HG03342 (cell line): ENCODE measurements at regions not wholly inside any gene's neighbourhood (a gene's known extent, or its start where the extent isn't known, plus 50 kb on each side); places are given as distances from the start of the nearest gene placed in this dataset.

Experiments
- ATAC-seq: cut with Tn5 transposase; IDR thresholded peaks from one replicate; pipeline ENCODE4 v1.9.1; 2021; ENCODE audit warnings: mild to moderate bottlenecking, moderate library complexity; ENCODE audit not compliant: unreplicated experiment

GRCh38 chr2:234771176-234771575 lies 180.6 kb upstream of the SH3BP4 start:
- ATAC-seq = no peak

DNA sequence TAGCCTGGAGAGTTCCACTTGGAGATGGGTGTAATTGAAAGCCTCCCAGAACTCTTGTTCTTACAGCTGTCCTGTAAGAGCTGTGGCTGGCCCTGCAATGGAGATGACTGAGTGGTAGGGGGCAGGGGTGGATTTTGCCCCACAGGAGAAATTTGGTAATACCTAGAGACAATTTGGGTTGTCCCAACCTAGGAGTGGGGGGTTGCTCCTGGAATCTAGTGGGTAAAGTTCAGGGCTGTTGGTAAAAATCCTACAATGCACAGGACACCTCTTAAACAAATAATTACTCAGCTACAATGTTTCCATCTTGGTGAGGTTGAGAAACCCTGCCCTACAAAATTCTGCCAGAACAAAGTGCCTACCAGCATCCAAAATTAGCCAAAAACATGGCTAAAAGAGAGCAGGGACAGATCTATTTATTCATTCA lies 181.1 kb upstream of the SH3BP4 start:
- ATAC-seq = no peak

GRCh38 chr2:234770031-234770506 lies 181.7 kb upstream of the SH3BP4 start:
- no peak for ATAC-seq

DNA sequence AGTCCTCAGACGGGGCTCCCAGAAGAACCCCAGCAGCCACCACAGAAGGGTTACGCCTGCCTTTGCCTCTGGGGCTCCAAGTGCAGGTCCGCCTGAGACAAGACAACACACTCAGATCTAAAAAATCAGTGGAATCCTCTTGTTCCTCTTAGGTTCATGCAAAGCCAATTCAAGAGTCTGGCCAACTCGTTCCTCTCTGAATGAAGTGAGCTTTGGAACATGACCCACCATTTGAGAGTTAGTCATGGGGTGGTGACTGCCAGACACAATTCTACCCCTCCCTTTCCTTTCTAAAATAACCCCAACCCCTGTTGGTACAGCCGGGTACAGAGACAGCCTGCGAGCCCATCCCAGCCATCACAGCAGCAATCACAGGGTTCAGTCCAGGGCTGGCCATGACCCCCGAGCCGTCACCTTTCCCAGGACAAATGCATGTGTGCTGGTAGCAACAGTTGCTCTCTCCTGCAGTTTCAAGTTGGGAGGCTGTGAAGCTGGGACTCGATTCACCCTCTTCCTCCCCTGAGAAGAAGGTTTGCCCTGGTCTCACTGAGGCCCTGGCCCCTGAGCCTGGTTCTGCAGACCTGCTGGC lies 183.1 kb upstream of the SH3BP4 start:
- ATAC-seq = no peak

DNA sequence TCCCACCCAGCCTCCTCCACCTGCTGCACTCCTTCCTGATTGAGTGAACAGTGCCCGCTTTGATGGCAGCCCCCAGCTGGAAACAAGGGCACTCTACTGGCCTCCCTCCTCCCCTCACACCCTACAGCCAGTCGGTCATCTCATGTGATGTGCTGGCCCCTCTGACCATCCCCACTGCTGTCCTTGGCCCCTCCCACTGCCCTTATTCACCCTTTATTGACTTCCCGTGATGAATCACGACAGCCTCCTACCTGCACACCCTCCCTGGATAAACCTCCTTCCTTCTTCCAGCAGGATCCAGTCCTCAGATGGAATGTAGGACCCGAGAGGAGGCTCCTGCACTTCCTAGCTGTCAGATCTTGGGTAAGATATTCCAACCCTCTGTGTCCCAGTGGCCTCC lies 186.5 kb upstream of the SH3BP4 start:
- no peak for ATAC-seq

- ATAC-seq = no peak
Measured at GRCh38 chr2:234764372-234764771, 187.4 kb upstream of the SH3BP4 start.

DNA sequence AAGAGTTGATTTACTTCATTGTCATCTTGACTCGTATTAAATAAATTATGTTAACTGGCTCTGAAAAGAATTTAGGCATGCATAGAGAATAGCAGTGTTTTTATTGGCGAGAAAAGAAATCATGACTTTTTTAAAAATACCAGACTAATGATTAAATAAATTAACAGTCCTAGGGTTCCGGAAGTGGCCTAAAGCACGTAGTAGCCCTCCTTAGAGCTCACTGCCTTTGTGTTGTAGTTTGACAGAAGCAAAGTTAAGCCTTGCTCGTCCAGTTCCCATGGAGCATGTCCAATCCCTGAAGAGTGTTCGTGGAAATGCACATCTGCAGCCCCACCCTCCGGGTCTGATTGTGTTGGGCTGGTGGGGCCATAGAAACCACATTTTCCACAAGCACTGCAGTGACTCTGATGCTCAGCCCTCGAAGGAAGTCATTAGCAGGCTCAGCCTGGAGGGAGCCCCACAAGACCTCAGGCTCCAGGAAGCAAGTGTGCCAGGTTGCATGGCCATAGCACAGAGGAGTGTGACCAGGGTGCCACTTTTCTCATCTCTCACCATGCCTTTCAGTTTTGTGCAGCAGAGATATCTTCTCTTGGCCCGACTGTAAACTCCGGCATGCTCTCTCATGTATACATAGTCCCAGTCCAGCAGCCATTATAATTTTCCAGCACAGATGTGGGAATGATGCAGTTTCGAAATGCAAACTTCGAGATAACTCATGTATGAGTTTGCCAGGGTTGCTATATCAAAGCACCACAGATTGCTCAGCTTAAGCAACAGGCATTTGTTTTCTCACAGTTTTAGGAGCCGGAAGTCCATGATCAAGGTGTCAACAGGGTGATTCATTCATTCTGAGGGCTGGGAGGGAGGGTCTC lies 188.6 kb upstream of the SH3BP4 start:
- no peak for ATAC-seq

- no peak for ATAC-seq
Measured at GRCh38 chr2:234761910-234762309, 189.9 kb upstream of the SH3BP4 start.

DNA sequence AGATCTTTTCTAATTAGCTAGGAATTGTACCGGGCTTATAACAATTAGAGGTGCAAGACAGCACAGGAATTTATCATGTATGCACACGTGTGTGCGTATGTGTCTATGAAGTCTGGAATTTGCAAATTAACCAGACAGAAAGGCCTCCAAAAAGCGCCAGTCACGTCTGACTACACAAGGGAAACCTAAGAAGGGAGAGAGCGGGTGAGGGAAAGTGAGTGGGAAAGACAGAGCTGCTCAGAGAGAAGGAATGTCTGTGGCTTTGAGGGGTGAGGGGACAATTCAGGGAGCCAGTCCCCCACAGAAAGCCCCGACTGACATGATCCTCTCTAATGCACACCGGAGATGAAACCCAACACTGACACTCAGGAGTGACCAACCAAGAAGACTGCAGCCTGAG lies 197.7 kb upstream of the SH3BP4 start:
- no peak for ATAC-seq

GRCh38 chr2:234753701-234754100 lies 198.1 kb upstream of the SH3BP4 start:
- ATAC-seq = no peak

GRCh38 chr2:234752966-234753365 lies 198.9 kb upstream of the SH3BP4 start:
- no peak for ATAC-seq

GRCh38 chr2:234751275-234751973 lies 200.4 kb upstream of the SH3BP4 start:
- ATAC-seq = no peak

- no peak for ATAC-seq
Measured at GRCh38 chr2:234747833-234748559, 203.8 kb upstream of the SH3BP4 start.

GRCh38 chr2:234747032-234747431 lies 204.8 kb upstream of the SH3BP4 start:
- ATAC-seq = no peak

DNA sequence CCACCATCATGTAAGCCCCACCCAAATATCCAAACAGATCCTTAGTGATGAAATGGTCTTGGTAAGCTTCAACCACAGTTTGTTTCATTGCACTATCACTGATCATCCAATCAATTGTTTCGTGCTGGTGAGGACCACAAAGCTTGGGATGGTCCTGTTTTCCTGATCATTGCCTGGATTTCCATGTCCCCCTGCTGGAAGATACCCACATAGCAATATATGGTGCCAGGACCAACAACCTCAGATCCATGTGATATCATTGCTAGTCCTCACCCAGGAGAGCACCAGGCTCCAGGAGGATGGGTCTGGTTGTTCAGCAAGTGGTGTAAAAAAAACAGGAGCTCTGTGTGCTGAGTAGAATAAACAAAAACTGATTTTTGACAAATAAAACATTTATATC lies 206.5 kb upstream of the SH3BP4 start:
- ATAC-seq = no peak

- no peak for ATAC-seq
Measured at GRCh38 chr2:234741976-234742375, 209.8 kb upstream of the SH3BP4 start.

DNA sequence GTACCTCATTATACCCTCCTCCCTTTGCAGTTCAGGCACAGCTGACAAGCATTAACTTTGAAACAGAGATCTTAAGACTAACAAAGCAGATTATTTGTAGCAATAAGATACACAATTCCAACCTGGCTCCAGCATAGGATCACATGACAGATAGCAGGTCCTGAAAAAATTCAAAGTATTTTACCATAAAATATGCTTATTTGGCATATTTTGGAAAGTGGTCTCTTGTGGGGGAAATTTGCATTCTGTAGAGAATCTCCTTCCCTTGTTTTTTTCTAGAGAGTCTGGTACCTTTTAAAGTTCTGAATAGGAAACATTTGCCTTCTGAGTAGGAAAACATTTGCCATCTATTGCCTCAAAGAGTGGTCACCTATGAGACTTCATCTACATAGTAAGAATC lies 212.8 kb upstream of the SH3BP4 start:
- no peak for ATAC-seq

GRCh38 chr2:234735829-234736228 lies 216.0 kb upstream of the SH3BP4 start:
- no peak for ATAC-seq

DNA sequence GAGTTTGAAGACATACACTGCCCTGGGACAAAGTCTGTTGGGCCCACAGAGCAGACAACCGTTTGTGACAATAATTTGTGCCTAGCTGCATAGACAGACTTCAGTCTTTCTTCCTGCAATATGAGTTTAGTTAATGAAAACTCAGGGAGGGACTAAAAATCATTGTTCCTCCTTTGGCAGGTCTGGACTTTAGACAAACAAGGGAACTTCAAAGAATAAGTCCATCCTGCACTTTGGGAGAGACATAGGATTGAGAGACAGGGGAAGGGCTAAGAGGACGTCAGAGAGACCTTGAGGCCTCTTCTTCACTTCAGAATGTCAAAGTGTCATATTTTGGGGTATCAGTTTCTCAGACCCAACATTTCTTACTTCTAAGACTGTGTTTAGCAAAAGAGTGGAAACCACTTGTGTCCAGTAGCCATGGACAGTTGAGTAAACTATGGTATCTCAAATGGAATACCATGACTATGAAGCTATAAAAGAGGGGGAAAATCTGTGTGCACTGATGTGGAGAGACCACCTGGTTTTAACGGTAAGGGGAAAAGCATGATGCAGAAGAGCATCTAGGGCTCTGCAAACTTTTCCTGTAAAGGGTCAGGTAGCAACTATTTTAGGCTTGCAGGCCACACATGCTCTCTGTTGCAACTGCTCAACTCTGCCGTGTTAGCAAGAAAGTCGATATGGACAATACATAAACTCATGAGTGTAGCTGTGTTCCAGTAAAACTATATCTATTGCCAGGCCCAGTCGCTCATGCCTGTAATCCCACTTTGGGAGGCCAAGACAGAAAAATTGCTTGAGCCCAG lies 217.8 kb upstream of the SH3BP4 start:
- ATAC-seq = no peak

DNA sequence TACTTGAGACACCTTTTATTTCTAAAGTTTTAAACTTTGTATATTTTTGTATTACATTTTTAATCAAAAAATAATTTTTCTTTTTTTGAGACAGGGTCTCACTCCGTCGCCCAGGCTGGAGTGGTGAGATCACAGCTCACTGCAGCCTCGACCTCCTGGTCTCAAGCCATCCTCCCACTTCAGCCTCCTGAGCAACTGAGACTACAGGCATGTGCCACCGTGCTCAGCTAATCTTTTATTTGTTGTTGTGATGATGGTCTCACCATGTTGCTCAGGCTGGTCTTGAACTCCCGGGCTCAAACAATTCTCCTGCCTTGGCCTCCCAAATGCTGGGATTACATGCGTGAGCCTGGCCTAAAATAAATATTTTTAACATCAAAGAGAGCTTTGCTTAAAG lies 218.7 kb upstream of the SH3BP4 start:
- no peak for ATAC-seq
